OCI-LY3 (cell line): ENCODE measurements at regions not wholly inside any gene's neighbourhood (a gene's known extent, or its start where the extent isn't known, plus 50 kb on each side); places are given as distances from the start of the nearest gene placed in this dataset.

ENCODE experiments used
- H2AFZ ChIP-seq: fragments of 200-600, 300-600 bp; shearing (Covaris generic); 2 replicates; pipeline ENCODE4 v1.6.0; 2014; ENCODE audit warnings: antibody characterized with exemption, low read depth, low read length
- H3K27ac ChIP-seq: fragments of 200-600, 300-600 bp; sonication (generic); 2 replicates; pipeline ENCODE4 v1.5.1; 2014; ENCODE audit warnings: mild to moderate bottlenecking, low read length, moderate library complexity, mixed read lengths
- H3K27me3 ChIP-seq: fragments of 200-600, 300-600 bp; sonication (generic); 2 replicates; pipeline ENCODE4 v1.6.1; 2014; ENCODE audit warnings: low read depth, low read length, mixed read lengths
- H3K36me3 ChIP-seq: fragments of 200-600, 300-600 bp; sonication (generic); replicated peaks from 2 replicates; pipeline ENCODE3; 2014; ENCODE audit warnings: low read depth, low read length, mixed read lengths
- H3K4me1 ChIP-seq: fragments of 300-600, 200-600 bp; sonication (generic); 2 replicates; pipeline ENCODE4 v1.6.1; 2014; ENCODE audit warnings: low read length, mixed read lengths
- H3K4me2 ChIP-seq: fragments of 200-600, 300-600 bp; sonication (generic); 2 replicates; pipeline ENCODE4 v1.6.1; 2014; ENCODE audit warnings: low read length, mixed read lengths
- H3K4me3 ChIP-seq: fragments of 300-600, 200-600 bp; sonication (generic); 2 replicates; pipeline ENCODE4 v1.5.1; 2014; ENCODE audit warnings: antibody characterized with exemption, mild to moderate bottlenecking, low read length, moderate library complexity
- H3K79me2 ChIP-seq: fragments of 300-600, 200-600 bp; shearing (Covaris generic); 2 replicates; pipeline ENCODE4 v1.6.1; 2014; ENCODE audit warnings: mild to moderate bottlenecking, low read length, mixed read lengths
- H3K9ac ChIP-seq: fragments of 300-600, 200-600 bp; shearing (Covaris generic); 2 replicates; pipeline ENCODE4 v1.6.0; 2014; ENCODE audit warnings: mild to moderate bottlenecking, low read length, moderate library complexity
- H3K9me3 ChIP-seq: fragments of 200-600, 300-600 bp; shearing (Covaris generic); 2 replicates; pipeline ENCODE4 v1.6.1; 2014; ENCODE audit warnings: low read length, mixed read lengths; ENCODE audit not compliant: insufficient read depth
- H4K20me1 ChIP-seq: fragments of 200-600, 300-600 bp; sonication (generic); 2 replicates; pipeline ENCODE4 v1.6.1; 2016; ENCODE audit warnings: low read length, mixed read lengths; ENCODE audit not compliant: insufficient read depth
- EZH2phosphoT487 ChIP-seq: fragments of 200-600 bp; shearing (Covaris generic); IDR thresholded peaks from 2 replicates; pipeline ENCODE4 v1.6.1; 2018; ENCODE audit warnings: antibody characterized with exemption, mixed run types, low read depth
- TF ChIP-seq, protein P1 (sequence below): fragments of 200-600, 300-600 bp; sonication (generic); IDR thresholded peaks from 2 replicates; pipeline ENCODE4 v1.5.1; 2014; ENCODE audit warnings: antibody characterized with exemption, low read length, low read depth

DNA sequence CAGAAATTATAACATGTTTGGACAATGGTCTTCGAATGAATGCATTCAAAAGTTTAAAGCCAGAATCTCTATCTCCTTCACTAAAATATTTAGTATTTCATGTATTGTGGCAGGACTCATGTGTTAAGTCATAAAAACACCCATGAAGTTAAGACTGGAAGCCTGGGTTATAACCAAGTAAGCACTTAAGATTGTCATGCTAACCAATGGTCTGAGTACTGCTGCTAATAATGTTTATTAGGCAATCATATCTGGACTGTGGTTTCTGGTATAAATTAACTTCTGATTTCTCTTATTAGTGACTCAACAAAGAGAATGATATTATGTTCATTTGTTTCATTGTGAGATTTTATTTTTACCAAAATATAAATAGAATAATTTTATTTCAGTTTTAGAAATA, 297.9 kb upstream of the EDIL3 start:
- Histone ChIP-seq H3K4me1 (no peaks in the 10 kb centered on the region), H3K4me2 (no peak overlapping the region), H4K20me1 (no peaks in the 10 kb centered on the region), H3K27me3 (no peaks in the 10 kb centered on the region), H2AFZ (no peak overlapping the region), H3K9me3 (no peaks in the 10 kb centered on the region), H3K9ac (no peak overlapping the region), H3K4me3 (no peak overlapping the region), H3K79me2 (no peaks in the 10 kb centered on the region), H3K36me3 (no peaks in the 10 kb centered on the region), H3K27ac (no peak overlapping the region)
- TF ChIP-seq EZH2phosphoT487, result no peak
- TF ChIP-seq, protein P1, sequence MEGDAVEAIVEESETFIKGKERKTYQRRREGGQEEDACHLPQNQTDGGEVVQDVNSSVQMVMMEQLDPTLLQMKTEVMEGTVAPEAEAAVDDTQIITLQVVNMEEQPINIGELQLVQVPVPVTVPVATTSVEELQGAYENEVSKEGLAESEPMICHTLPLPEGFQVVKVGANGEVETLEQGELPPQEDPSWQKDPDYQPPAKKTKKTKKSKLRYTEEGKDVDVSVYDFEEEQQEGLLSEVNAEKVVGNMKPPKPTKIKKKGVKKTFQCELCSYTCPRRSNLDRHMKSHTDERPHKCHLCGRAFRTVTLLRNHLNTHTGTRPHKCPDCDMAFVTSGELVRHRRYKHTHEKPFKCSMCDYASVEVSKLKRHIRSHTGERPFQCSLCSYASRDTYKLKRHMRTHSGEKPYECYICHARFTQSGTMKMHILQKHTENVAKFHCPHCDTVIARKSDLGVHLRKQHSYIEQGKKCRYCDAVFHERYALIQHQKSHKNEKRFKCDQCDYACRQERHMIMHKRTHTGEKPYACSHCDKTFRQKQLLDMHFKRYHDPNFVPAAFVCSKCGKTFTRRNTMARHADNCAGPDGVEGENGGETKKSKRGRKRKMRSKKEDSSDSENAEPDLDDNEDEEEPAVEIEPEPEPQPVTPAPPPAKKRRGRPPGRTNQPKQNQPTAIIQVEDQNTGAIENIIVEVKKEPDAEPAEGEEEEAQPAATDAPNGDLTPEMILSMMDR, result no peak

DNA sequence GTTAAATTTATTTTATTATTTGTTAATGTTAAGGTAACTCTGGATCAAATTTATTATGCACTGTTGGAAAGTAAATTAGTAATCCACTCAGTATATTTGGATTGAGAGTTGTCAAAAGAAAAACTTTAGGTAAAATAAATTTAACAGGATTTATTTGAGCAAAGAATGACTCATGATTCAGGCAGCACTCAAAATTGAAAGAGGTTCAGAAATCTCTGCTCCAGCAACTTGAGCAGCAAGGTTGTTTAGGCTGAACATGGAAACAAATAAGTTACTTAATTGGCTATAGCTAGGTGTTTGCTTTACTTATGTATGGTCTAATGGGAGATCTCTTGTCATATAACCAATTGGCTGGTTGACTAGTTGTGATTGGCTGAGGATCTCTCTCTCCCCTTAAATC, 296.2 kb upstream of the EDIL3 start:
- no peak overlapping the region for H3K9ac ChIP-seq
- no peaks in the 10 kb centered on the region for H3K36me3 ChIP-seq
- TF ChIP-seq EZH2phosphoT487, result no peak
- TF ChIP-seq, protein P1, result no peak
- no peaks in the 10 kb centered on the region for H3K9me3 ChIP-seq
- H3K4me3 ChIP-seq, result no peak overlapping the region
- H3K4me2 ChIP-seq, result no peak overlapping the region
- H3K27ac ChIP-seq, result no peak overlapping the region
- no peaks in the 10 kb centered on the region for H3K27me3 ChIP-seq
- no peaks in the 10 kb centered on the region for H3K79me2 ChIP-seq
- no peak overlapping the region for H2AFZ ChIP-seq
- H3K4me1 ChIP-seq, result no peaks in the 10 kb centered on the region
- H4K20me1 ChIP-seq, result no peaks in the 10 kb centered on the region

DNA sequence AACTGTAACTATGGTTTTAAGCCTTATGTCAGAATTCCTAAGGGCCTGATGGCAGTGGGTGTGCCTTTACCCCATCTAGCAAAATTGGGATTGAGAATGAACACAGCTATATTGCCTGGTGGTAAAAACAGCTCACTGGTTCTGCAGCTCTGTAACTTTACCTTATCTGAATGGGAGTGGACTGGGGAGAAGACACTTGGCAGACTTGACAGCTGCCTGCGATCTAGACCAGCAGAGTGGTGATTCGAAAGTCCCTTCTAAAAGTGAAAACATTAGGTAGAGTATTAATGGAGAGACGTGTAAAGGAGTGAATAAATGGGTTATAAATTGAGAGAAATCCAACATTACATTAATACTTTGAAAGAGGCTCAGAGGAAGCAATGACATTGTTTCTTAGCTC, 289.1 kb upstream of the EDIL3 start:
- Histone ChIP-seq H3K4me1 (no peaks in the 10 kb centered on the region), H3K36me3 (no peaks in the 10 kb centered on the region), H3K27ac (no peak overlapping the region), H3K79me2 (no peaks in the 10 kb centered on the region), H3K4me3 (no peak overlapping the region), H2AFZ (no peak overlapping the region), H4K20me1 (no peaks in the 10 kb centered on the region), H3K27me3 (no peaks in the 10 kb centered on the region), H3K4me2 (no peak overlapping the region), H3K9me3 (no peaks in the 10 kb centered on the region), H3K9ac (no peak overlapping the region)
- TF ChIP-seq, protein P1, result no peak
- TF ChIP-seq EZH2phosphoT487, result no peak

DNA sequence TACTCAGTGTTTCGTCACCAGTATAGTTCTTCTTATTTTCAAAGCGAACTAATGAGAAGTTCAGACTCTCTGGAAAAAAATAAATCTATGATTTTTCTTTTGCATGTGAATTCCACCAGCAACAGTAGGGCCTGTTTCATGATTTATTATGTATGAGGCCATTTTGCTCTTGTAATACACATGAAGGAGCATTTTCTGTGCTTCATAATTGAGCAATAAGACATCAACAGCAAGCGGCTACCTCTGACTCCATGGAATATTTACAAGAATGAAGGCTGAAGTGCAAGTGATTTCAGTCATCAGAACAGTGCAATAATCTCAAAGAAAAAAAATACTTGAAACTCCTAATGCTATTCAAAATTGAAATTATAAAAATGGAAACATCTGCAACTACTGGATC, 282.9 kb upstream of the EDIL3 start:
- Histone ChIP-seq H4K20me1 (no peaks in the 10 kb centered on the region), H3K4me2 (no peak overlapping the region), H3K27me3 (no peaks in the 10 kb centered on the region)

More for the DNA sequence above, 282.9 kb upstream of the EDIL3 start:
- H2AFZ ChIP-seq, result no peak overlapping the region
- H3K36me3 ChIP-seq, result no peaks in the 10 kb centered on the region
- no peak overlapping the region for H3K27ac ChIP-seq
- no peaks in the 10 kb centered on the region for H3K79me2 ChIP-seq
- H3K9ac ChIP-seq, result no peak overlapping the region
- H3K4me1 ChIP-seq, result no peaks in the 10 kb centered on the region
- H3K9me3 ChIP-seq, result no peaks in the 10 kb centered on the region
- TF ChIP-seq EZH2phosphoT487, result no peak
- TF ChIP-seq, protein P1, result no peak
- H3K4me3 ChIP-seq, result no peak overlapping the region
